ENCODE measurements at regions not wholly inside any gene's neighbourhood (a gene's known extent, or its start where the extent isn't known, plus 50 kb on each side); places are given as distances from the start of the nearest gene placed in this dataset.
"Not testable (repeated sequence)": the region's sequence is repeated elsewhere in the genome, so short reads cannot be mapped to it uniquely, and the experiment has no call there.

GRCh38 chr5:166618526-166618925 lies 1672.9 kb upstream of the WWC1 start:
- no peak for DNase-seq

DNA sequence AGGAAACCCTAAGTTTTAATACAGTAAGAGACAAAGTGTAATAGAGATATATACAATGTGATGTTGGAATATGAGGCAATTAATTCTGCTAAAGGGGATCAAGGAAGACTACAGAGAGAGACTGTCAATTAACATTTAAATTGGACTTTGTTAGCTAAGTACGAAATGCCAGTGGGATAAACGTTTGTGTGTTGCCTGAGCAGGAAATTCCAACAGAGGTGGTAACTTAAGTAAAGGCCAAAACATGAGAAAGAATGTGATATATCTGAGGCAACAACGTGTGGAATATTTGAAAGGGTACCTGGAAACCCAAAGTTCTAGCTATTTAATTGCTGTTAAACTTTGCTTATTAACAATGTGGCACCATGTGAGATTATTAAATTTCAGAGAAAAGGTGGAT lies 1666.9 kb upstream of the WWC1 start:
- DNase-seq, result no peak

GRCh38 chr5:166625210-166625865 lies 1666.1 kb upstream of the WWC1 start:
- DNase-seq, result no peak

DNA sequence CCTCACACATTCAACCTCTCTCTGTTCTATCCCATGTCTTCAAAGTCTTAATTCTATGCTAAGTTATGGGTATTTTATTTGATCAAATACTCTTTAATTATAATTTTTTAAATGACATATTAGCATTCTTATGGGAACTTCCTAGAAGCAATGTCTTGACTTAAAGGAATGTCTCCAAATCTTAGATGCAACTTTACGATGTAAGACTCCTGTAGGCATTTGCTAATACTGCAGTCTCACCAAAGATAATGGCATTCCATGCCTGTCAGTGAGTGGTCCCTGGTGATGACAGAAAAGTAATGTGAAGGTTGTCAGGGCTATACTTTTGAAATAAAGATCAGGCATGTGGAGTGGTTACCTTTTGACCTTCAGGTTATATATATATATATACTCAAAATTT lies 1654.2 kb upstream of the WWC1 start:
- DNase-seq, result no peak

- no peak for DNase-seq
Observed at GRCh38 chr5:166639151-166639550, 1652.3 kb upstream of the WWC1 start.

- DNase-seq, result not testable (repeated sequence)
Observed at GRCh38 chr5:166640136-166640535, 1651.3 kb upstream of the WWC1 start.

DNA sequence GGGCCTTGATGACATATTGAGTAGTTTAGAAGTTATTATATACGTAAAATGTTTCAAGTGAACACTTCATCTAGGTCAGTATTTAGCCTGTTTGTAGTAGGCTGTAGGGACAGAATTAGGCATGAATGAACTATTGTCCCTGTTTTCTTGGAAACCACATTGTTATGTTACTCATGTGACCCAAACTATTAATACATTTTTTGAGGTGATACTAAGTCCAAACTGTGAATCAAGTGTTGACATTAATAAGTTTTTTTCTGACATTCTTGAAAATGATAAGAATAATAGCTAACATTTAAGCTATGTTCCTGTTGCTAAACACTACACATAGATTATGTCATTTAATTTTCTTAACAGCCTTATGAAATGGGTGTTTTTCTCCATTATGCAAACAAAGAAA lies 1642.7 kb upstream of the WWC1 start:
- no peak for DNase-seq

GRCh38 chr5:166649676-166650075 lies 1641.8 kb upstream of the WWC1 start:
- DNase-seq, result no peak

DNA sequence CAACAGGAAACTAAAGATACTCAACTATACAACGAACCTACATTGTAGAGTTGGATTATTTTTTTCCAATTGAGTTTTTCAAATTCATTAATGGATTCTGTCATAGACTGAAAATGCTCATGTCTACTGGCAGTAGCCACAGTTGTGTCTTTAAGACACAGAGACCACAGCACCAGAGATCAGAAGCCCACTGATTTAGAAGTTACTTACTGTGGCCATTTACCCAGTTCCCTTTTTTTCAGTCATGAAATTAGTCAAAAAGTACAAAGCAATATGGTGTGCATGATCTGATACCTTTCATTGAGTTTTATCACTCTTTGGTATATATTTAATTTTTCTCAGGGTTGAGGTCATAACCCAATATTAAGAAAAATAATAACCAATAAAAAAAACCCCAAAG lies 1640.2 kb upstream of the WWC1 start:
- no peak for DNase-seq

DNA sequence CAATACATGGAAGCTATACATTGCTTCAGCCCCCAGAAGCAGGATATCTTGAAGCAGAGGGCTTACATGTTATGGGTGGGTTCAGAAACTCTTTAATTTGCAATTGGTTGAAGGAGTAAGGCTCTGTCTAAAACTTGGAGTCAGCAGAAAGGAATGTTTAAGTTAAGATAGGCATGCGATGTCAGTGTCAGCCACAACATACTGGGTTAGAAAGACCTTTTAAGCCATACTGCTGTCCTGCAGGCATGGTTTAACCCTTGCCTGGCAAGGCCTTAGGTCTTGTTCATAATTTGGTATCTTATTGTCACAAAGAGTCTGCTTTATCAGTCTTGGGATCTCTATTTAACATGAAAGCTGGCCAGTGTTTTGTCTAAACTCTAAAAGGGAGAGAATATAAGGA lies 1619.6 kb upstream of the WWC1 start:
- DNase-seq, result no peak

- DNase-seq, result no peak
Observed at GRCh38 chr5:166672431-166672830, 1619.0 kb upstream of the WWC1 start.

- no peak for DNase-seq
Observed at GRCh38 chr5:166677891-166678290, 1613.6 kb upstream of the WWC1 start.

DNA sequence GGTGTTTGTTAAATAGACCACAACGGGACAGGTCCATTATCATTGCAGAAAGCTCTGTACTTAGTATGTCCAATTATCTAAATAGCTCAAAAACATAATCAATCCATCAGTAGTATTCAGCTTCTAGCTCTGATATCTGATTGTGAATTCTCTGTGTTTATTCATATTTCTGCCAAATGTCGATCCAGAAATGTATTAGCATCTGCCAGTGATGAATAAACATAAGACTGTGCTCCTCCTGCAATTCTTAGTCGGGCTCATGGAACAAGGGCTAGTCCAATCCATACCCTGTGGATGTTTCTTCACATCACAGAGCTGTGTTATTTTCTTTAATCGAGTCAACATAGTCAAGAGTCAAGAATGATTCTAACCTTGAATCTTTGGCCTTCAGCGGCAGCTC lies 1612.1 kb upstream of the WWC1 start:
- DNase-seq, result no peak

- no peak for DNase-seq
Observed at GRCh38 chr5:166695326-166695725, 1596.1 kb upstream of the WWC1 start.

DNA sequence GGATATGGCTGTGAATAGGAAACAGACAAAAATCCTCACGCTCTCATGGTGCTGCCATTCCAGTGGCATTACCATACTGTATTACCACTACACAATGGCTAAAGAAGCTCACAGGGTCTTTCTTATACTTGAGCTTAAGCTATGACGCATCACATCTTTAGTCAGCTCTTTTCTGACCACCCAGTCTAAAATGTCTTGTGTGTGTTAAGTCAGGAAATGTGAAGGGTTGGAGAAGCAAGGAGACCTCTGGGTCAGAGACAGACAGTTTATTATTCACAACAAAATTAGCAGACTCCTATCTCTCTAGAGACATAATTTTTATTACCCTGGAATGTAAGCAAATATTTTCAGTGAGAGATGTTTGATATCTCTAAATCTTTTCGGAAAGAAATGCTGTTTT lies 1583.2 kb upstream of the WWC1 start:
- no peak for DNase-seq

GRCh38 chr5:166709691-166710090 lies 1581.8 kb upstream of the WWC1 start:
- DNase-seq, result no peak

DNA sequence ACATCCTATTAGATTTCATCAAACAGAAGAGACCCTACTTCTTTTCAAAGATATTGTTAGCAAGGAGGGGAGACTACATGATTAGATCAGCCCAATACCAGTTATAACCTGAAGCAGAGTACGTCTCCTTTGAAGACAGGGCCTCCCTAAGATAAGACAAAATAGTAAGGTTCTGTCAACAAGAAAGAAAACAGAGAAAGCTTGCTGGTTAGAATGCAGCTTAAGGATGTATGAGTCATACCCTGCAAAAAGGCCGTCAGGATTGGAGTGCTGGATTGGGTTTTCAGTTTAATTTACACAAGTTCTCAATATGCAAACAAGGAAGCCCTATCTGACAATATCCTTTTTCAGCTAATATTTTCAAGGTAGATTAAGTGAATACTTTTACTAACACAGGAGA lies 1581.2 kb upstream of the WWC1 start:
- DNase-seq, result no peak

- no peak for DNase-seq
Observed at GRCh38 chr5:166712447-166713185, 1578.8 kb upstream of the WWC1 start.

DNA sequence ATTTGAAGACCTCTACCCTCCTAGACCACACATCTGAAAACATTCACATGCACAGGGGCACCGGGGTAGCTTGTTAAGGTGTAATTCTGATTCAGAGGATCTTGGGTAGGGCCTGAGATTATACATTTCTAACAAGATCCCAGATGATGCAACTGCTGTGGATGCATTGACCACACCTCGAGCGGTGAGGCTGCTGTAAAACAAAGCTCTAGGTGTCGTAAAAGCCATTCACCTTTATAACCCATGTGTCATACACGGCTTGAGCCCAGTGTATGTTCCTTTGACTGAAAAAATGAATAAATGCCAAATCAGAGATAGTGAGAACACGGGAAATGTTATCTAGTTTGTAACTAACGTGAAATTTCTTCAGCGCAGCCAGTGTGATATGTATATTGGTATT lies 1578.2 kb upstream of the WWC1 start:
- no peak for DNase-seq

- no peak for DNase-seq
Observed at GRCh38 chr5:166716856-166717492, 1574.5 kb upstream of the WWC1 start.

DNA sequence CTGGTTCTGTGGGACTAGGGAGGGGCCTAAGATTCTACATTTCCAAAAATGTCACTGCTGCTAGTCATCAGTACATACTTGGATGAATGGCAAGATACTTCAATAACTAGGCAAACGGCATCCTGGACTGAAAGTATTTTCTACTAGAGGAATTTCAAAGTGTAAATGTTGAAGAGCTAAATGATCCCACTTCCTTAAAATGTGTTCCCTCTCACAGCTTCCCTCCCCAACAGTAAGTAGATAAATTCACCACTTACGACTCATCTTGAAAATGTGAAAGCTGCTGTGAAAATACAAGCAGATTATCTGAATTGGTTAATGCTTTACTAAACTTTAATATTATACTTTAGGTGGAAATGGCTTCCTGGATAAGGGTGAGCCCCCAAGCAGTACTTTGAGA lies 1571.5 kb upstream of the WWC1 start:
- no peak for DNase-seq

GRCh38 chr5:166722939-166723338 lies 1568.5 kb upstream of the WWC1 start:
- DNase-seq, result no peak

DNA sequence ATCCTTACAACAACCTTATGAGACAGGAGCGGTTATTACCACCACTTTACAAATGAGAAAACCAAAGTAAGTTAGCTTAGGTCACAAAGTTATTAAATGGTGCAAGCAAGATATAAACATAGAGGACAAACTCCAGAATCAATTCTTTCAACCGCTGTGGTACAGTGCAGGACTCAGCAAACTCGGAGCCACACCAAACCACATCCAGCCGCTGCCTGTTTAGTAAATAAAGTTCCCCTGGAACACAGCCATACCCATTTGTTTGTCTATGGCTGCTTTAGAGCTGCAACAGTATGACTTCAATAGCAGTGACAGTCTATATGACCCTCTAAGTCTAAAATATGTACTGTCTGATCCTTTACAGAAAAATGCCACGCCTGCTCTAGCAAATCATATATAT lies 1567.2 kb upstream of the WWC1 start:
- DNase-seq, result no peak

GRCh38 chr5:166725593-166725992 lies 1565.9 kb upstream of the WWC1 start:
- DNase-seq, result no peak
